ENCODE measurements at regions not wholly inside any gene's neighbourhood (a gene's known extent, or its start where the extent isn't known, plus 50 kb on each side); places are given as distances from the start of the nearest gene placed in this dataset.

GRCh38 chr2:129059476-129059875 is 740.8 kb upstream of the HS6ST1 start:
- no peak for DNase-seq

- DNase-seq, result no peak
Measured at GRCh38 chr2:129061069-129061768, 742.6 kb upstream of the HS6ST1 start.

GRCh38 chr2:129061769-129062121 is 743.1 kb upstream of the HS6ST1 start:
- no peak for DNase-seq

GRCh38 chr2:129062146-129062912 is 743.7 kb upstream of the HS6ST1 start:
- DNase-seq, result no peak

GRCh38 chr2:129067070-129067469 is 748.4 kb upstream of the HS6ST1 start:
- DNase-seq, result no peak

GRCh38 chr2:129067953-129068352 is 749.3 kb upstream of the HS6ST1 start:
- DNase-seq, result no peak

GRCh38 chr2:129068543-129068942 is 749.9 kb upstream of the HS6ST1 start:
- DNase-seq, result no peak

- DNase-seq, result no peak
Measured at GRCh38 chr2:129069875-129070594, 751.4 kb upstream of the HS6ST1 start.

GRCh38 chr2:129070663-129071062 is 752.0 kb upstream of the HS6ST1 start:
- no peak for DNase-seq

GRCh38 chr2:129071531-129071930 is 752.9 kb upstream of the HS6ST1 start:
- DNase-seq, result no peak

- DNase-seq, result no peak
Measured at GRCh38 chr2:129074298-129074920, 755.7 kb upstream of the HS6ST1 start.

GRCh38 chr2:129078548-129078947 is 759.9 kb upstream of the HS6ST1 start:
- DNase-seq, result no peak

GRCh38 chr2:129080715-129081476 is 762.2 kb upstream of the HS6ST1 start:
- DNase-seq, result no peak

GRCh38 chr2:129085386-129085785 is 766.7 kb upstream of the HS6ST1 start:
- DNase-seq, result no peak

GRCh38 chr2:129087133-129087813 is 768.6 kb upstream of the HS6ST1 start:
- DNase-seq, result no peak

GRCh38 chr2:129091620-129092019 is 773.0 kb upstream of the HS6ST1 start:
- no peak for DNase-seq

- DNase-seq, result no peak
Measured at GRCh38 chr2:129092956-129093355, 774.3 kb upstream of the HS6ST1 start.

- no peak for DNase-seq
Measured at GRCh38 chr2:129101186-129101585, 782.5 kb upstream of the HS6ST1 start.

- no peak for DNase-seq
Measured at GRCh38 chr2:129103936-129104878, 785.5 kb upstream of the HS6ST1 start.

- no peak for DNase-seq
Measured at GRCh38 chr2:129112181-129112580, 793.5 kb upstream of the HS6ST1 start.

- no peak for DNase-seq
Measured at GRCh38 chr2:129113776-129114175, 795.1 kb upstream of the HS6ST1 start.
